ENCODE measurements at regions not wholly inside any gene's neighbourhood (a gene's known extent, or its start where the extent isn't known, plus 50 kb on each side); places are given as distances from the start of the nearest gene placed in this dataset.
"Not testable (repeated sequence)": the region's sequence is repeated elsewhere in the genome, so short reads cannot be mapped to it uniquely, and the experiment has no call there.

DNA sequence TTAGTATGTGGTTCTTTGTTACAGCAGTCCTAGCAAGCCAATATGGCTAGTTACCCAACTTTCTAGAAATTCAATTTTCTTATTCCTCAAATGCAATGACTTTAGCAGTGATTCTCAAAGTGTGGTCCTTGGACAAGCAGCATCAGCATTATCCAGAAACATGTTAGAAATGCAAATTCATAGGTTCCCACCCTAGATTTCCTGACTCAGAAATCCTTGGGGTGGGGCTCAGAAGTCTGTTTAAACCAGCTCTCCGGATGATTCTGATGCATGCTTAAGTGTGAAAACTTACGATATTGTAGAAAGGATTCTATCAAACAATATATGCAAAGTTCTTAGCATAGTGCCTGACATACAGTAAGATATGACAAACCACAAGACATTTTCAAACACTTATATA is 757.1 kb downstream of the DHX35 start:
- DNase-seq, result no peak

DNA sequence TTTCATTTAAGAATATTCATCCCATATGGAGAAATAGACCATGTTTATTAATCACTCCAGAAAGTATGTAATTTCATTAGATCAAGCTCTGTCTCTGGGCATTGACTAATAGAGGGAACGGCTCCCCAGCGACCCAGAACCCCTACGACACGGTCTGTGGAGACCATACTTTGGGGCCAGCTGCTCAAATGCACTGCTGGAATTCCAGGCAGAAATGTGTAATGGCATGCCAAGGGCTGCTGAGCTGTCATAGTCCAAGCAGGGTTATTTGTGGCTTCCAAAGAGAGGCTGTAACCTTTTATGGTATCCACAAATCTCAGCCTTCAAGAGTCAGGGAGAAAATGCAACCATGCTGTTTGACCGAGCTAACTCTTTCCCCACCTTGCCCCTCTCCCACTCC is 755.8 kb downstream of the DHX35 start:
- DNase-seq, result no peak

DNA sequence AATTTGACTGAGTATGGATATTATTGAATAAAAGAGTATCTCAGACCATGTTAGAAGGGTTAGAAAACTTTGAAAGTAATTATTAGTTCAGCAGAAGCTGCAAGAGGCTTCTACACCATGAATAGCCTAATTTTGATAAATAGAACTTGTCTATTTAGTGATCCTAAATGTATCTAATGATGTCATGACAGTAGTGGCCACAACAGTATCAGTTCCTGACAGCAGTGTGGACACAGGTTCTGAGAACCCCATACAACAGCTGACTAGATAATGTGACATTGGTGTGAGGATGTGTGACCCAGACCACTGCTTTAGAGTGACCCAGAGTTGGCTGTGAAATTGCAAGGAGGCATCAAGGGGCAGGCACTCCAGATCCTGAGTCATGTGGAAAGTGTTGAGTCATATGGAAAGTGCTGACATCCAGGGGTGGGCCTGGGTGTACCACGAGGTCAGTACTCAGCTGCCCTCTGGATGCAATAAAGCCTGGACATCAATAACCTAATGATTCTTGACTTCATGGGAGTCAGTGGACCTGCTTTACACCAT is 754.7 kb downstream of the DHX35 start:
- no peak for DNase-seq

DNA sequence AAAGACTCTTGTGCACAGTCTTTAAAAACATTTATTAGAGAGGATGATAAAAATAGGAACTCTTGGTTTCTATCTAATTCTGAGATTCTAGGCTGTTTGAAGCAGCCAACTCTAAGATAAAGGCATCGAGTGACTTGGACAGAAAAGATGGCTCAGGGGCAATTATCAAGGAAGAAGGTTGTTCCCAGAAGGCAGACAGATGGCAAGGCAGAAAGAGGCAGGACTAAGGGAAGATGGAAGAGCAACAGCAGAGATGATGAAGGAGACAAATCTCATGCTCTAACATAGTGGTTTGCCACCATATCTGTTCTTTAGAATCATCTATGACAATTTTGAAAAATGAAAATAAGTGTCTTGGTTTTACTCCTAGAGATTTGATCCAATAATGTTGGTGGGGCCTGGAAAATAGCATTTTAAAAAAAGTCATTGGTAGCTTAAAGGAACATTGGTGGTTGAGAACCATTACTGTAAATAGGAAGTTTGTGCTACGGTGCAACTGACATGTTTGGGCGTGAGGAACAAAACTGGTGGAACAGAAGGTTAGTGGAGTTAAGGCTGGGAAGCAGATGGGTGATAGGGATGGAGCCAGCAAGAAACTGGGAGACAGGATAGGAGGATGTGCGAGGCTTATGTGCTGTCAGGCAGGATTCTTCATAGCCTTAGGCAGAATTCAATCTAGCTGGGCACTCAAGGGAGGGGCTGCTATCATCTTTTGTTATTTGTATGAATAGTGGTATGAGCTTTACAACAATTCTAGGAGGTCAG is 751.1 kb downstream of the DHX35 start:
- DNase-seq, result no peak

DNA sequence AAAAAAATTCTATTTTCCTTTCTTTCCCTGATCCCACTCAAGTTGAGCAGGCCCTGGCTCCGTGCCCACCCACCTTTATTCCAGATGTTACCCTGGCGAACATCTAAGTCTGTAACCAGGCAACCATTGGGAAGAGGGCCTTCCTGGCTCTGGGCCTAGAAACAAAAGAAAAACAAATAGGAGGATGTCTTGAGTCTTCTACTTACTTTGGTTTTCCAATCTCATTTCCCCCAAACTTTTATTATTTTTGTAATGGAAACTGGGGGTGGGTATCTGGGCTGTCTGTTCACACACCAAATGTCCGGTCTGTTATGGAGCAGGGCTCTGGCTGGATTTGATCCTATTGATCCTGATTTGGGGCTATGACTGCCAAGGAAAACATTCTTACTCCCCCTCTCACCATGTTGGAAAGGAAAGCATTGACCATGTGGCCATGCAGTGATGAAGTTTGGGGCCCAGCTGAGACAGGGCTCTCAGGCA is 744.1 kb downstream of the DHX35 start:
- DNase-seq, result no peak

DNA sequence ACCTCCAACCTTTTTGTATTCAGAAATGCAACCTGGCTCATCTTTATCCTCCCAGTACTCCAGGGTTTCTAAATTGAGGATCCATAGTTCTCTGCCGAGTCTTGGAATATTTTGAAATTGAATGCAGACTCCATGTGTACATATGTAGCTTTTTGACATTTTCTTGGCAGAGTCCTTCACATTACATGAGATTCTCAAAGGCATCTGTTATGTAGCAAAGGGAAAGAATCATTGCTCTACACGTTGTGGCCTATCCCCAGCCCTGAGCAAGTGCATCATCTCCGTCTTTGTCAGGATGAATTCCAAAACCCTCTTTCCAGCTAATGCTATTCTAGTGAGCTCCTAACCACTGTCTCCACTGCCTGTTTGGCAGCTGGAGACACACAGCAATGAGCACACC is 742.9 kb downstream of the DHX35 start:
- no peak for DNase-seq

DNA sequence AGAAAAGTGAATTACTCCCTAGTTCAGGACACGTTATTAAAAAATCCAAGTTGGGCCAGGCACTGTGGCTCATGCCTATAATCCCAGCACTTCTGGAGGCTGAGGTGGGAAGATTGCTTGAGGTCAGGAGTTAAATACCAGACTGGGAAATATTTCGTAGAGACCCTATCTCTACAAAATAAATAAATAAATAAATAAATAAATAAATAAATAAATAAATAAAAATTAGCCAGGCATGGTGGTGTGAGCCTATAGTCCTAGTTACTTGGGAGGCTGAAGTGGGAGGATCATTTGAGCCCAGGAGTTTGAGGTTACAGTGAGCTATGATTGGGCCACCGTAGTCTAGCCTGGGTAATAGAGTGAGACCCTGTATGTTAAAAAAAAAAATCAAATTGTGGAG is 741.2 kb downstream of the DHX35 start:
- not testable (repeated sequence) for DNase-seq

DNA sequence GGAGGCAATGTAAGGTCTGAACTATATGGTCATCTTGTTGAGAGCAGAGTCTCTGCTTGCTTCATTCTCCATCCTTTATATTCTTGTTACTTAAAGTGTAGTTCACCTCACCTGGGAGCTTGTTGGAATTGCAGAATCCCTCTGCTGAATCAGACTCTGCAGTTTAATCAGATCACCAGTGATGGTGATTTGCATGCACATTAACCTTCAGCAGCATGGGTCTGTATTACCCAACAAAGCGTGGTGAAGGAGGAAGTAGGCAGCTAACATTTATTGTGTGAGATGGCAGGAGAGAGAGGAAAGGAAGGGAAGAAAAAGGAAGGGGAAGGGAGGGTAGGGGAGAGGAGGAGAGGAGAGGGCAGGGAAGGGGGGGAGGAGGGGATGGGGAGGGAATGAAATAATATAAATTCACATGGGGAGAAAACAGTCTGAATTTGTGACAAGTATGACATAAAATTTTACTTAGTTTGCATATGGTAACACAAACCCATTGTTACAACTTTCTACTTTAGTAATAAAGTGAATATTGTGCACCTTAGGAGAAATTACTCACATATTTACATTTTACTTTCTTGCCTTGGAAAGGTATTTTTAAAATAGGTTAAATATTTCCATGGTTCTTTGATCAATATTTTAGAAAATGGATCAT is 740.7 kb downstream of the DHX35 start:
- DNase-seq, result no peak

DNA sequence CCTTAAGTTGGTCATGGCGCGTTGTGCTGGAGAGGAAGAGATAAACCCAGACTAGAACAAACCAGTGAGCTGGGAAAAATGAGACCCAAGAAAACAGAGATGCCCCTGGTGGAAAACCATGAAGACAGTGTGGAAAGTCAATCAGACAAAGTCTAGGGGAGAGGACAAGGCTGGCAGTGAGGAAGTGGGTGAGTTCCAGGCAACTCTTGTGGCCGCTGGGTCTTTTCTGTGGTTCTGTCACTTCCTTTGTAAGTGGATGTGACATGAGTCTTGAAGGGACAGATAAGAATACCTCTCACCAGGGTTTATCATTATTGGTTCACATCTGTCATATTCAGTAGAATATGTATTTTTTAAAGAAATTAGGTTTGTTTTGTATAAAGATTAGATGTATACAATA is 738.4 kb downstream of the DHX35 start:
- no peak for DNase-seq

DNA sequence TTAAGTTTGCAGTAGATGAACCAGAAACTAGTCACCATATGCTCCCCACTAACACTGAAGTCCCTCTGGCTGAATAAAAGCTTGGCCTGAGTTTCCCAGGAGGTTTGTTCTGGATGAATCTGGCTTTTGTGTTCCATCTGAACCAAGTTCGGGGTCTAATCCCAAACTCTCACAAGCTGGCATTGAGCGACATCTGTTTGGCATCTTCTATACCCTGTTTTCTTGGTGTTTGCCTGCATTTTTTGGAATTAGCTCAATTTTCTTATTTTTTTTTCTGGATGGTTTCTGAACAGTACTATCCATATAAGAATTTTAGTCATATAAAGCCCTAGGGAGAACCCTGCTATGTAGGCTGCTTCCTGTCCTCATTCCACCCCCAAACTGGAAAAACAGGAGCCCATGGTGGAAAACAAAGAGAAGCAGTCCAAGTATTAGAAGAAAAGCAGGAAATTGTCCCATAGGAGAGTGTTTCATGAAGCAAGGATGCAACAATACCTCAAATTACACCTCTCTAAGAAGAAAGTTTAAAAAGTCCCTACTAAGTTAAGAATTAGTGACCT is 737.1 kb downstream of the DHX35 start:
- DNase-seq, result no peak

DNA sequence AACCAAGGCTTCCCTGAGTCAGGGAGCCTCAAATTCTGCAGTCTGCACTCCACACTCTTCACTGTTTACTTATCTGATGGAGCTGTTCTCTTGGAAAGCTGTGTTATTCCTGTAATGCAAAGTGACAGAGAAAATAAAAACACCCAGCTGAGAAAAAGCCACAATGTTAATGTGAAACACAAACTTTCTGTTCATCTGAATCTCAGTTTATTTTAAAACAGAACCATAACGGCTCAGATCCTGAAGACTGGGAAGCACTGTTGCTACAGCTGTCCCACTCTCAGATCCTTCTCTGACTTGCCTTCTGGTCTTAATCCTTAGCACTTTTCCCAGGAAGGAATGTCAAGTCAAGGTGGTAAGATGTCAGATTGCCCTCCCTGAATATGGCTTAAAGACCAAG is 736.6 kb downstream of the DHX35 start:
- no peak for DNase-seq

DNA sequence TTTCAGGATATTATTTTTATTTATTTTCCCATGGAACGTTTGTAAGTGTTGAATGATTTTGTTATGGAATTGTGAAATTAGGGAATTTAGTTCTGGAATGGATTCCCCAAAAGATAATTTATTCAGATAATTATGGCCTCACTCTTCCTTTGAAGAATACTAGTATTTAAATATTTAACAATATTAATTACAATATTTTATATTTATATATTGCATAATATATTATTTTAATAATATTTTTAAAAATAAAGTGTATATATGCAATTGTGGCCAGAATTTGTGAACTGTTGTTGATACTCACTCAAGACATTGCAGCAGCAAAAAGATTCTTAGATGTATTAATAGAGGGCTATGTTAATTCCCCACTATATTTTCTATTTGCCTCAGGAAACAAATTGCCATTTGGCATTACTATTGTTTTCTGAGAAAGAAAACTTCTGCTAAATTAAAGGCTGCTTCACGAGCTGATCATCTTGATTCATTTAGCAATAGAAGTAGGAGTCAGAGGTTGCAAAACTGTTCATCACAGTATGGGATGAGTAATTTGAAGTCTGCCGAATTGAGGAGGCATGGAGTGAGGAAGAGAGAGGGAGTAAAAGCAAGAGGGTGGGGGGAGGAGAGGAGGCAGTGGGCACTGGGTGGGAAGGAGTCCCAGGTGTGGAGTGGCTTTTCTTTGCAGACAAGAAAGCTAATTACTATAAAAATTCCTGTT is 729.2 kb downstream of the DHX35 start:
- DNase-seq, result no peak

DNA sequence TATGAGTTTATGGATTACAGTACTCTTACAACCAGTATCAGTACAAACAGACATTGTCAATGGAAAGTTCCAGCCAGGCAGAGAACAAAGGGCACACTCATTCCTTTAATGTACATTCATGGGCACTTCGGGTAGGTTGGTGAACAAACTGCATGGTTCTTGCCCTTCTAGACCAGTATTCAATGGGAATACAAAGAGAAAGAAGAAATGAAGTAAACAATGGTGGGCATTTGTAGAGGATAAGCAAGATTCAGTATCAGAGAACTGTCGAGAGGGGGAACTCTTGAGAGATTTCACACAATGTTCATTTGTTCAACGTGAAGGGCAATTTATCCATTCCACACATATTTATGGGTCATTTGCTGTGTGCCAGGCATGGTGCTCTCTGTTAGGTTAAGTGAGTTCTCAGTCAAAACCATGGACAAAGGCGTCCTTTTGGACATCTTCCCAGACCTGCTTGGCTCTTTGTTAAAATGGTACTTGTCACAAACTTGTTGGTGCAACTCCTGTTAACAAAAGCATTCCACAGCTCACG is 714.8 kb downstream of the DHX35 start:
- DNase-seq, result no peak

DNA sequence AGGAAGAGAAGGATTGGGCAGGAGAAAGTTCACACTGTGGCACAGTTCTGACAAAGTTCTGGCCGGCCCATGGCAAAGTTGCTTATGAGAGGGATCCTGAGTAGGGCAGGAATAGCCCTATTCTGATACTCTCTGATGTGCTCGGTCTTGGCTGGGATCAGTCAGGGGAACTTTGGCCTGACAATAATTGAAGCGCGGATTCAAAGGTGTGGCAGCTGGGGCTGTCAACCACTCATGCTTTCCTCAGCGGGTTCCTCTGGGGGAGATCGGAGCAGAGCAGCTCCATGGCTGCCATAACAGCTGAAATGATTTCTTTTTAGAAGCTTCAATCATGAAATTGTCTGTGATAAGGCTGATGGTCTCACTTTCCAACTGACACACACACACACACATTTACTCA is 714.1 kb downstream of the DHX35 start:
- DNase-seq, result no peak

DNA sequence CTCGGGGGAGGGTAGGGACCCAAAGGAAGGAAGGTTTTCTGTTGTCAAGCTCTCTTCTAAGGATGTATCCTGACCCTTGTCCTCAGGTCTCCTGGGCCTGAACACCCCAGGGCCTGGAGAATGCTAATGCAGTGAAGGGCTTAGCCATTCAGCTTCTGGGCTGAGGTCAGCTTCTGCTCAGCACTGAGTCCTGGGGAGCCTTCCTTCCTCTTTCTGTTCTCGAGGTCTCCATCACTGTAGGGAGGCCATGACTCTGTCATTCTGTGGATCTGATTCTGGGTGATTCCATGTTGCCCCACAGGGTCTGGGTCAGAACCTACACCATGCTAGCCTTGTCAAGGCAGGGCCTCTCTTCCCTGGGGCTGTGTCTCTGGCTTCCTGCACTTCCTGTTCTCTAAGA is 712.7 kb downstream of the DHX35 start:
- DNase-seq, result no peak

DNA sequence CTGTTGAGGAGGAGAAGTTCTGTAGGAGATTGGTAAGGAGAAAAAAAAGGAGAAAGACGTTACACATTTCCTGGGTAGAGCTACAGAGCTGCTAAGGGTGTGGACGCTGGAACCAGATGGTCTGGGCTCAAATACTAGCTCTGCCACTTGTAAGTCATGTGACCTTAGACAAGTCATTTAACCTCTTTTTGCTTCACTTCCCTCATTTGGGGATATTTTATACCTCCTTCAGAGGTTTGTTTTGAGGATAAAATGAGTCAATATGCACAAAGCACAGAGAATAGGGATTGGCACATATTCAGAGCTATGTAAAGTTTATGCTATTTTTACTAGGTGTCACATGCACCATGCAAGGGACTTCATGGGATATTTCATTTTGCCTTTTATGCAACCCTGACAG is 708.8 kb downstream of the DHX35 start:
- DNase-seq, result no peak

DNA sequence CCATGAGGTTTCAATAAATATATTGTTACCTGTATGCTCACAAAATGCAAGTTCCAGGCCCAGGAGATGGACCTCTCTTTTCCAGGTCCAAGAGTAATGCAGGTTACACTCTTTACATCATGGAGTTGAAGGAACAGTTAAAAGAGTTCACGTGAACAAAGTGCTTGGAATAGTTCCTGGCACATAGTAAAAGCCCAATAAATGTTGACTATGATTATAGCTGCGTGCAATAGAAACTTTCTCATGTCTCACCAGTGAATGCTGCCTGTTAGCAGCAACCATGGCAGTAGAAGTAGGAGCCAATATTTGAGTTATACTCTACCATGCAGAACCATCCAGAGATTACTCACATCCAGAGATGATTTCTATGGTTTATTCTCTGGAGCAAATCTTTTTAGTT is 707.5 kb downstream of the DHX35 start:
- DNase-seq, result no peak

DNA sequence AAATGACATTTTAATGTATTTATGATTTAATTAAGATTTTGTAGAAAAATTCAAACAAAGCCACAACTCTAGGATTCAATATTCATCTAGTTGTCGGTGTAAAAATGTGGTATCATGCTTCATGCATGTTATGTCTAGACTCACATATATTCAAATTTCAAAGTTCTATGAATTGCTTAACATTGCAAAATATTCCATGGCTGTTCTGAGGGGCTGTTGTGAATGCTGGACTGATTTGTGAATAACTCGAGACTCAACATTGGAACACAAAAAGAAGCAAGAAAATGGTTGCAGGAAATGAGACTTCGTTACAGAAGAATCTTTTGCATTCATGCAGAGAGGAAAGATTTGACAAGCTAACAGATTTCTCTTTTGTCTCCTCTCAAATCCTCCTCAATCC is 705.9 kb downstream of the DHX35 start:
- DNase-seq, result no peak

DNA sequence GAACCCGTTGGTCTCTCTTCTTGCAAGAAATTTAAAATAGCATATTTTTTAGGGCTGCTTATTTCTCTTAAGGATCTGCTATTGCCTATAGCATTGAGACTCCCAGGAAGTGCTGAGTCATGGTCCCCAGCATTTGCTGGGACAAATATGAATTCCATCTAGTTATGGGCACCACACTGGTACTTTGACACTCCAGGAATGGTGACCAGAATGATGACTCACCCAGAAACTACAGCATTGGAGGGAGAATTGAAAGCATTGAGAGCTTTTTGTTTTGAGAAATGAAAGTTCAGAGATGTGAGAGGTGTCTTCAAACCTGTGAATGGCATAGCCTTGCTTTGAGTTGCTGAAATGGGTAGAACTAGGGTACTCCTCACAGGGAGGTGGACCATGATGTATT is 699.7 kb downstream of the DHX35 start:
- no peak for DNase-seq

DNA sequence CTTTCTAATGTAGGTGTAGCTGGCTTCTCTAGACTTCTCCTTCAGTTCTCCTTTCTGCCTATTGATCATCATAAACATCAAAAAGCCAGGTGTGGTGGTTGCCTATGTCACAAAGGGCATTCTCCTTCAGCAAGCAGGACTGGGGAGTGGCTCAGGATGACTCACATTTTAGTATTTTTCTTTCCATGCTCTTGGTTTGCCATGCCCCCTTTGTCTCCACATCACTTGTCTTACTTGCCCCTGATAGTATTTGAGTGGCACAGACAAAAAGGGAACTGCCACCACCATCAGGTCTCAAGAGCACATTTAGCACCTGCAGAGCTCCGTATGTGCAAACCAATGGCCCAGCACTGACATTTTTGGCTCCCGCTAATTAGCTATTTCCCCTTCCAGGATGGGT is 698.8 kb downstream of the DHX35 start:
- DNase-seq, result no peak

DNA sequence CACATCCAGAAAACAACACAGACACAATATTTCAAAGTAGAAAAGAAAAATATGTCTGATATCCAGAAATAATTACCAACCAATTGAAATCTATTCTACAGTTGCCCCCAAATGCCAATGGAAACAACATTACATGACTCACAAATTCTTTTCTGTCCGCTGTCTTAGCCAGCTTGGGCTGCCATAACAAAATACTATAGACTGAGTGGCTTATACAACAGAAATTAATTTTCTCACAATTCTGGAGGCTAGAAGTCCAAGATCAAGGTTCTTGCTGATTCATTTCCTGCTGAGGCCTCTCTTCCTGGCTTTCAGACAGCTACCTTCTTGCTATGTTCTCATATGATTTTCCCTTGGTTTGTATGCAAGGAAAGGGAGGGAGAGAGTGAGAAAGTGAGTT is 698.1 kb downstream of the DHX35 start:
- DNase-seq, result no peak

DNA sequence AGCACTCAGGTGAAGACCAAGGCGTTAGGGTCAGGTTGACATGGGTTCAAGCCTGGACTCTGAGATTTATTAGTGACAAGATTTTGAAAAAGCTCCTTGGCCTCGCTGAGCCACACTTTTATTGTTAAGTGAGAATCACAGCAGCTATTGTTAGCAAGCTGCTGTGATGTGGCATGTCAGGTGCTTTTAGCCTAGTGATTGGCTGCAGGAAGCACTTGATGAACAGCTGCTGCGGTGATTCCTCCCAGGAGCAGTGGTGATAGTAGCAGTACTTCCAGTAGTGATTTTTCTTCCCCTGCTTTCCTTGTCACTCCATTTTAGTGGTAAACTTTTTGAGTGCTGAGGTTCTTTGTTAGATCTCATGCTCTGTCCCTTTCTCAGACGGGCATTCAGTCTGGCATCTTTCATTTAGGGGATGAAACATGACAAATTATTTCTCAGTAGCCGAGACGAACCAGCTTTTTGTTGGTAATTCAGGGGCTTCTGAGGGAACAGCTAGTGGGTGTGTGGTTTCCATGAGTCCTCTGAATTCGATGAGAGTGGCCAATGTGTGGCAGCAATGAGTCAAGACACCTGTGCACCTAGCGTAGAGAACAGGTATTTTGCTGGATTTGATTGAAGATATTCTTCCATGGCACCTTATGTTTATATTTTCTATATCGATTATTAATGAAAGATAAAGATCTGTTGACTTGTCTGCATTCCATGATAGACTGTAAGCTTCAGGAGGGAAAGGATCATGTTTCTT is 696.7 kb downstream of the DHX35 start:
- no peak for DNase-seq

DNA sequence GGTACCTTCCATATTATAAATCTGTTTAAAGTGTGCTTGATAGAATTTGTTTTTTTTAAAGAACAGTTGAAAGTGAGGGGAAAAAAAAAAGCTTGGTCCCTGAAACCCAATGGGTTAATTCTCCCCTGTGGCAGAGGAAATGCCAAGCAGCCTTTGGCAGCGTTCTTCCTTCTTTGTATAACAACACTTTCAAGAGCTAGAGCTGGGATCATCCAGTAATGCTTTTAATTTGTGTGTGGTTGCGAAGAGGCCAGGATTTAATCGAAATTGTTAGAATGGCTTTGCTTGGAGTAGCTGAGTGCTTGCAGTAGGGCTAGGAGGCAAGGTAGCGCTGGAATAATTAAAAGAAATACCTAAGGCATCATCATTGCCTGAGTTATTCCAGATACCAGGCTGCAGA is 692.0 kb downstream of the DHX35 start:
- DNase-seq, result no peak

Measured in 8988T (cell line).